HepG2 (cell line): ENCODE measurements at regions not wholly inside any gene's neighbourhood (a gene's known extent, or its start where the extent isn't known, plus 50 kb on each side); places are given as distances from the start of the nearest gene placed in this dataset.

Experiments
- ATAC-seq: fragments of 200-7000 bp; cut with Tn5 transposase; 3 replicates; pipeline ENCODE4 v1.9.1; 2020; ENCODE audit warnings: mild to moderate bottlenecking, moderate library complexity
- BruUV-seq: library from RNA; stranded (reverse); fragments of 400-500 nt; replicated peaks from 2 replicates; lab custom pipeline; 2021; lab: Mats Ljungman, UMichigan
- CTCF ChIA-PET: fragments of 300-600 bp; formaldehyde crosslinking; extraction: SDS; loops from one replicate; lab custom pipeline; 2021; ENCODE audit warnings: low total read pairs, inconsistent platforms, low intra/inter-chr PET ratio; lab: Yijun Ruan, JAX
- POLR2A ChIA-PET: fragments of 350-600 bp; sonication (Branson Sonifier 250); formaldehyde crosslinking; loops from one replicate; lab custom pipeline; 2020; ENCODE audit warnings: antibody characterized with exemption, inconsistent platforms; lab: Yijun Ruan, JAX
- DNase-seq: peaks from one replicate; pipeline ENCODE4 v3.0.0-alpha.2; 2015; ENCODE audit warnings: low spot score
- FAIRE-seq: peaks from 3 replicates; lab custom pipeline; 2011; peaks lifted over from hg19 to GRCh38; lab: Jason Lieb, UNC
- H2AFZ ChIP-seq: one replicate; pipeline ENCODE4 v1.6.1; 2011; ENCODE audit warnings: low read length, inconsistent platforms
- H3K27ac ChIP-seq: fragments of 300-600 bp; 3 replicates; pipeline ENCODE4 v1.8.0; 2011; ENCODE audit warnings: mixed run types, mild to moderate bottlenecking, mixed read lengths, low read length, inconsistent platforms; ENCODE audit not compliant: insufficient read depth; ENCODE audit errors: extremely low read length
- H3K27me3 ChIP-seq, 2 experiments: fragments of 200-600 bp in 1 of 2; 2 replicates in 1 of 2; 3 replicates in 1 of 2; pipeline versions ENCODE4 v1.6.0 to v1.8.0; 2011; ENCODE audit warnings: low read length in 2 of 2, mild to moderate bottlenecking in 2 of 2, moderate library complexity in 2 of 2, inconsistent platforms in 1 of 2; ENCODE audit not compliant: insufficient read depth in 2 of 2, control insufficient read depth in 1 of 2
- H3K36me3 ChIP-seq, 2 experiments: fragments of 200-600 bp in 1 of 2; replicated peaks in 1 of 2; 2 replicates in 1 of 2; 3 replicates in 1 of 2; pipeline versions ENCODE4 v1.5.1 to v1.8.0; 2011; ENCODE audit warnings: low read length in 2 of 2, inconsistent platforms in 1 of 2; ENCODE audit not compliant: insufficient read depth in 2 of 2, control insufficient read depth in 1 of 2
- H3K4me1 ChIP-seq: 2 replicates; pipeline ENCODE4 v1.5.1; 2012; ENCODE audit warnings: low read length, inconsistent platforms; ENCODE audit not compliant: insufficient read depth
- H3K4me2 ChIP-seq: 2 replicates; pipeline ENCODE4 v1.6.0; 2011; ENCODE audit warnings: low read depth, low read length, inconsistent platforms
- H3K4me3 ChIP-seq, 3 experiments: fragments of 200-600 bp in 1 of 3; sonication (generic), shearing (Covaris generic) in 1 of 3; replicated peaks in 1 of 3; 2 replicates each; pipeline ENCODE4 v1.5.1; 2011 to 2016; ENCODE audit warnings: low read length in 3 of 3, inconsistent platforms in 2 of 3, low read depth in 2 of 3, mild to moderate bottlenecking in 2 of 3, control low read depth in 1 of 3, mixed read lengths in 1 of 3; ENCODE audit not compliant: insufficient read depth in 1 of 3
- H3K79me2 ChIP-seq: one replicate; pipeline ENCODE4 v1.6.1; 2011; ENCODE audit warnings: low read length, inconsistent platforms; ENCODE audit not compliant: insufficient read depth
- H3K9ac ChIP-seq: 2 replicates; pipeline ENCODE4 v1.6.0; 2011; ENCODE audit warnings: mild to moderate bottlenecking, low read depth, low read length, inconsistent platforms; ENCODE audit not compliant: insufficient read depth
- H3K9me3 ChIP-seq: 2 replicates; pipeline ENCODE4 v1.5.1; 2012; ENCODE audit warnings: mild to moderate bottlenecking, low read length
- H4K20me1 ChIP-seq: 2 replicates; pipeline ENCODE4 v1.6.0; 2011; ENCODE audit warnings: inconsistent platforms, mild to moderate bottlenecking, low read length, moderate library complexity; ENCODE audit not compliant: insufficient read depth
- ATRX ChIP-seq: sonication (generic); formaldehyde crosslinking; IDR thresholded peaks from 2 replicates; pipeline ENCODE4 v1.4.0; 2020; ENCODE audit warnings: missing genetic modification reagents, borderline replicate concordance
- CBX2 ChIP-seq, 2 experiments: fragments of 200-600 bp in 1 of 2; sonication (generic); formaldehyde crosslinking in 1 of 2; IDR thresholded peaks; 2 replicates each; pipeline versions ENCODE4 v1.7.0 to v1.8.1; 2018 to 2022; ENCODE audit warnings: low read depth in 2 of 2, low read length in 1 of 2, mild to moderate bottlenecking in 1 of 2, missing genetic modification reagents in 1 of 2
- CENPX ChIP-seq: sonication (generic); formaldehyde crosslinking; IDR thresholded peaks from 2 replicates; pipeline ENCODE4 v1.9.0; 2021; ENCODE audit warnings: mild to moderate bottlenecking, missing genetic modification reagents, moderate library complexity
- CREB1 ChIP-seq, 2 experiments: fragments of 450-650 bp in 1 of 2; IDR thresholded peaks; 2 replicates each; pipeline ENCODE4 v1.6.1; 2016 to 2017; ENCODE audit warnings: control low read depth in 1 of 2, mild to moderate bottlenecking in 1 of 2, missing compliant biosample characterization in 1 of 2, missing genetic modification characterization in 1 of 2
- FOXK1 ChIP-seq: sonication (generic); formaldehyde crosslinking; IDR thresholded peaks from 2 replicates; pipeline ENCODE4 v1.4.0; 2020; ENCODE audit warnings: low read depth, missing genetic modification reagents, borderline replicate concordance
- GMEB1 ChIP-seq: sonication (generic); formaldehyde crosslinking; IDR thresholded peaks from 2 replicates; pipeline ENCODE4 v1.5.1; 2020; ENCODE audit warnings: missing genetic modification reagents, mild to moderate bottlenecking, borderline replicate concordance
- GPN1 ChIP-seq: sonication (generic); formaldehyde crosslinking; IDR thresholded peaks from 2 replicates; pipeline ENCODE4 v1.5.1; 2020; ENCODE audit warnings: missing genetic modification reagents, borderline replicate concordance
- HNRNPL ChIP-seq: fragments of 200-400 bp; formaldehyde crosslinking; IDR thresholded peaks from 2 replicates; pipeline ENCODE4 v1.6.1; 2017; ENCODE audit warnings: mild to moderate bottlenecking, low read depth, low read length
- KDM5B ChIP-seq: sonication (generic); formaldehyde crosslinking; IDR thresholded peaks from 2 replicates; pipeline ENCODE4 v1.4.0; 2020; ENCODE audit warnings: missing genetic modification reagents, mild to moderate bottlenecking, borderline replicate concordance
- TRIM24 ChIP-seq: sonication (generic); formaldehyde crosslinking; IDR thresholded peaks from 2 replicates; pipeline ENCODE4 v1.8.0; 2022; ENCODE audit warnings: mild to moderate bottlenecking, missing genetic modification reagents
- WGBS: methylation state at CpG from one replicate; pipeline ENCODE4 v1.1.6; 2017; ENCODE audit warnings: low lambda C conversion rate; 5-methylcytosine and 5-hydroxymethylcytosine counted together
- in situ Hi-C: cut with HindIII; loops from 2 replicates; pipeline ENCODE4 v1.10.0; 2017; ENCODE audit warnings: low pct_unique_long_range_greater_than_20kb; ENCODE audit not compliant: extremely low pct_ligation_motif_present
- intact Hi-C: fragments of 100-400 bp; cut with micrococcal nuclease; formaldehyde crosslinking; loops from one replicate; pipeline ENCODE4 v1.10.0; 2022; ENCODE audit not compliant: unreplicated experiment

GRCh38 chr1:5419501-5419900 is 572.7 kb downstream of the NPHP4 start:
- no TSS peak for BruUV-seq
- TF ChIP-seq KDM5B (CRISPR knock-in tag) (no peak), ATRX (no peak), GPN1 (CRISPR knock-in tag) (no peak), GMEB1 (no peak), TRIM24 (CRISPR knock-in tag) (no peak), CREB1 (IDR thresholded peaks at IDR 0.05) (no peak), CREB1 (CRISPR knock-in tag; IDR thresholded peaks at IDR 0.05) (no peak), FOXK1 (CRISPR knock-in tag) (no peak), HNRNPL (no peak), CENPX (CRISPR knock-in tag) (no peak), CBX2 (IDR thresholded peaks at IDR 0.05; ENCODE audit: low read depth, low read length) (no peak), CBX2 (CRISPR knock-in tag; IDR thresholded peaks at IDR 0.05; ENCODE audit: low read depth) (no peak)
- DNase-seq, result no peak
- in situ Hi-C loops, result no loop called here
- Histone ChIP-seq H3K4me3 (no peak overlapping the region), H3K9ac (no peak overlapping the region), H3K79me2 (no peaks in the 10 kb centered on the region), H3K4me2 (no peak overlapping the region), H3K4me1 (no peaks in the 10 kb centered on the region), H3K9me3 (no peaks in the 10 kb centered on the region), H3K27ac (no peak overlapping the region), H3K27me3 (peaks cover 3 to 38% of the 10 kb centered on the region in 2 experiments; a peak in 4 of 5 replicates), H2AFZ (no peak overlapping the region), H4K20me1 (no peaks in the 10 kb centered on the region), H3K36me3 (no peaks in the 10 kb centered on the region)
- intact Hi-C loops, result no loop called here
- no peak for ATAC-seq
- FAIRE-seq, result no peak
- POLR2A ChIA-PET, result no interaction called here
- WGBS, result 13% methylated on average over 1 of the region's 4 CpGs
- CTCF ChIA-PET, result no interaction called here
